ENCODE measurements at regions not wholly inside any gene's neighbourhood (a gene's known extent, or its start where the extent isn't known, plus 50 kb on each side); places are given as distances from the start of the nearest gene placed in this dataset.

DNA sequence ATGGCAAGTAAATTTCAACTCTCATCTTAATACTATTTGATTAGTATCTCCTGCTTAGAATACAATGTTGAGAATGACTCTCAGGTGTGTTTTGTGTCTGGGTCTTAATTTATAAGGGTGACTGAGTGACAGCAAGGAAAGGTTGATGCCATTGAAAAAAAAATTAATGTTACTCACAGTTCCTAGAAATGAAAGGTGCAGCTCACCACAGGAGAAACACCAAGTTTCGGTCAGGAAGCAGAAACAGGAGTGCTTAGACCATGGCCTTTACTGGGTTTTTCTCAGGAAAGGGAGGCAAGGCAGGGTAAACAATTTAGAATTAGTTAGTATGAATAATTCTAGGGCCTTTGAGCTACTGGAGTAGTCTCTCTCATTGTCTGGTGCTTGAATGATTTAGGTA, 159.2 kb upstream of the C9orf72 start:
- Mint-ChIP-seq H3K27me3 (ENCODE audit: low read depth) (no peaks in the 10 kb centered on the region), H3K4me1 (no peaks in the 10 kb centered on the region), H3K9me3 (peaks cover 13% of the 10 kb centered on the region), H3K36me3 (ENCODE audit: low read depth) (no peaks in the 10 kb centered on the region), H3K4me3 (no peak overlapping the region), H3K27ac (no peak overlapping the region)
- TF ChIP-seq, protein P1, sequence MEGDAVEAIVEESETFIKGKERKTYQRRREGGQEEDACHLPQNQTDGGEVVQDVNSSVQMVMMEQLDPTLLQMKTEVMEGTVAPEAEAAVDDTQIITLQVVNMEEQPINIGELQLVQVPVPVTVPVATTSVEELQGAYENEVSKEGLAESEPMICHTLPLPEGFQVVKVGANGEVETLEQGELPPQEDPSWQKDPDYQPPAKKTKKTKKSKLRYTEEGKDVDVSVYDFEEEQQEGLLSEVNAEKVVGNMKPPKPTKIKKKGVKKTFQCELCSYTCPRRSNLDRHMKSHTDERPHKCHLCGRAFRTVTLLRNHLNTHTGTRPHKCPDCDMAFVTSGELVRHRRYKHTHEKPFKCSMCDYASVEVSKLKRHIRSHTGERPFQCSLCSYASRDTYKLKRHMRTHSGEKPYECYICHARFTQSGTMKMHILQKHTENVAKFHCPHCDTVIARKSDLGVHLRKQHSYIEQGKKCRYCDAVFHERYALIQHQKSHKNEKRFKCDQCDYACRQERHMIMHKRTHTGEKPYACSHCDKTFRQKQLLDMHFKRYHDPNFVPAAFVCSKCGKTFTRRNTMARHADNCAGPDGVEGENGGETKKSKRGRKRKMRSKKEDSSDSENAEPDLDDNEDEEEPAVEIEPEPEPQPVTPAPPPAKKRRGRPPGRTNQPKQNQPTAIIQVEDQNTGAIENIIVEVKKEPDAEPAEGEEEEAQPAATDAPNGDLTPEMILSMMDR (IDR thresholded peaks at IDR 0.05; ENCODE audit: unreplicated experiment in 3 of 3) = no peak

GRCh38 chr9:27743490-27743889, 170.2 kb upstream of the C9orf72 start:
- TF ChIP-seq, protein P1 (IDR thresholded peaks at IDR 0.05; ENCODE audit: unreplicated experiment in 3 of 3) = no peak
- Mint-ChIP-seq H3K9me3 (peaks cover 24% of the 10 kb centered on the region), H3K27me3 (ENCODE audit: low read depth) (no peaks in the 10 kb centered on the region), H3K4me1 (peaks cover 14% of the 10 kb centered on the region), H3K27ac (no peak overlapping the region), H3K4me3 (no peak overlapping the region), H3K36me3 (ENCODE audit: low read depth) (peaks cover 3% of the 10 kb centered on the region)

DNA sequence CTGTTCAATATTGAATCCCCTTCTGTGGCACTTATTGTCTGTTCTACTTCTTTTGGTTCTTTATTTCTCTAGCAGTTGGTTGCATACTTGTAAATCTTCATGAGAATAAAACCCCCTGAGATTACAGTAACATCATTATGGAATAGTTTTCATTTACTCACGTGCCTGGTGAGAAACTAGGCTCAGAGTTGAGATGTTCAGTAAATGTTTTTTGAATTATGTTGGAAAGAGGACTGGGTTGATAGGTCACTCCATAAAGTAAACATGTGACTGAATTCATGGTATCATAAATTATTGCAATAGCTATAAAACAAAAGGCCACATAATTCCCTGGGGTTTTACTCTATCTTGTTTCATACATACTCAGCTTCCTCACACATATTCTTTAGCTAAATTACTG, 174.2 kb upstream of the C9orf72 start:
- Mint-ChIP-seq H3K4me1 (peaks cover 14% of the 10 kb centered on the region), H3K9me3 (peaks cover 3% of the 10 kb centered on the region), H3K27ac (peak overlapping the region in 2 of 3 experiments; percentile 13 to 73), H3K27me3 (ENCODE audit: low read depth) (no peaks in the 10 kb centered on the region), H3K4me3 (no peak overlapping the region), H3K36me3 (ENCODE audit: low read depth) (no peaks in the 10 kb centered on the region)
- TF ChIP-seq, protein P1 (IDR thresholded peaks at IDR 0.05; ENCODE audit: unreplicated experiment in 3 of 3) = no peak

DNA sequence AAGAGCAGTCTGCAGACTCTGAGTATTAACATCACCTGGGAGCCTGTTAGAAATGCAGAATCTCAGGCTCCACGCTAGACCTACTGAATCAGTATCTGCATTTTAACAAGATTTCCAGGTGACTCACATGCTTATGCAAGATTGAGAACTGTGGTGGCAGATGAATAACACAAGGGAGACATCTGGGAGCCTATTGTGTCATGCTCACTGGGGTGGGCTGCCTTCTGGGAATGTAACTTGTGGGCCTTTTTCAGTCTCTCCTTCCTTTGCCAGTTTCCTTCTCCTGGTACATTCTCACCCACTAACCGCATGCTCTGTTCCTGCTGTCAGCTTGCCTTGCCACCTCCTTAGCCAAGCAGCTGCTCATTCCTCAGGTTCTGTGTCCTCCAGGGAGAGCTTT, 176.6 kb upstream of the C9orf72 start:
- no peaks in the 10 kb centered on the region for H3K27me3 Mint-ChIP-seq (ENCODE audit: low read depth)
- H3K4me1 Mint-ChIP-seq = peaks cover 14% of the 10 kb centered on the region
- no peak overlapping the region for H3K27ac Mint-ChIP-seq
- H3K4me3 Mint-ChIP-seq = no peak overlapping the region
- no peaks in the 10 kb centered on the region for H3K36me3 Mint-ChIP-seq (ENCODE audit: low read depth)
- no peaks in the 10 kb centered on the region for H3K9me3 Mint-ChIP-seq
- TF ChIP-seq, protein P1 (IDR thresholded peaks at IDR 0.05; ENCODE audit: unreplicated experiment in 3 of 3) = no peak

DNA sequence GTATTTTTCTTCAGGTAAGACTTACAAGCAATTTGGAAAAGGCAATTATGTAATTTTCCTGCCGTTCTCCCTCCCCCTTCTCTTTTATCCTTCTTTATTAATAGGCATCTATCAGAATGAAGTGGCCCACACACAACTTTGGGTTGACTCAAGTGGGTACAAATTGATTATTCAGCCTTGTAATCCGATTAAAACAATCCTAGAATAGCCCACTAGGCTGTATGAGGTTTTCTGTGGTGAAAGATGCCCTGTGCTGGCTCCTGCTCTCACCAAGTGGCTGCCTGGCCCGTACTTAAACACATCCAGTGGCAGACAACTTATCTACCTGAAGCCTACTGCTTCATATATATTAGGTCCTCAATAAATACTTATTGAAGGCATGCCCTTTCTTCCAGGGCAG, 177.3 kb upstream of the C9orf72 start:
- Mint-ChIP-seq H3K4me1 (peaks cover 14% of the 10 kb centered on the region), H3K9me3 (no peaks in the 10 kb centered on the region), H3K36me3 (ENCODE audit: low read depth) (no peaks in the 10 kb centered on the region), H3K4me3 (no peak overlapping the region), H3K27ac (no peak overlapping the region), H3K27me3 (ENCODE audit: low read depth) (no peaks in the 10 kb centered on the region)
- TF ChIP-seq, protein P1 (IDR thresholded peaks at IDR 0.05; ENCODE audit: unreplicated experiment in 3 of 3) = no peak

GRCh38 chr9:27752069-27752468, 178.8 kb upstream of the C9orf72 start:
- Mint-ChIP-seq H3K9me3 (no peaks in the 10 kb centered on the region), H3K36me3 (ENCODE audit: low read depth) (no peaks in the 10 kb centered on the region), H3K27me3 (ENCODE audit: low read depth) (no peaks in the 10 kb centered on the region), H3K4me3 (no peak overlapping the region), H3K4me1 (peaks cover 12% of the 10 kb centered on the region), H3K27ac (no peak overlapping the region)
- TF ChIP-seq, protein P1 (IDR thresholded peaks at IDR 0.05; ENCODE audit: unreplicated experiment in 3 of 3) = no peak
